Peyer's patch (tissue), 4 donors: ENCODE measurements at regions not wholly inside any gene's neighbourhood (a gene's known extent, or its start where the extent isn't known, plus 50 kb on each side); places are given as distances from the start of the nearest gene placed in this dataset.
"Not testable (repeated sequence)": the region's sequence is repeated elsewhere in the genome, so short reads cannot be mapped to it uniquely, and the experiment has no call there.

Experiments used
- POLR2A ChIP-seq, 2 donors: fragments of 450-650 bp; IDR thresholded peaks; one replicate each; pipeline ENCODE4 v1.5.1; 2017; ENCODE audit warnings: antibody characterized with exemption in 2 of 2, mild to moderate bottlenecking in 2 of 2, moderate library complexity in 2 of 2
- TF ChIP-seq, protein P1 (sequence below), 6 experiments: fragments of 450-650 bp in 4 of 6; fragments of 200-600 bp in 2 of 6; sonication (generic) in 1 of 6; IDR thresholded peaks; one replicate each; pipeline ENCODE4 v1.5.1; 2017 to 2019; ENCODE audit warnings: antibody characterized with exemption in 6 of 6, mild to moderate bottlenecking in 3 of 6, moderate library complexity in 1 of 6

DNA sequence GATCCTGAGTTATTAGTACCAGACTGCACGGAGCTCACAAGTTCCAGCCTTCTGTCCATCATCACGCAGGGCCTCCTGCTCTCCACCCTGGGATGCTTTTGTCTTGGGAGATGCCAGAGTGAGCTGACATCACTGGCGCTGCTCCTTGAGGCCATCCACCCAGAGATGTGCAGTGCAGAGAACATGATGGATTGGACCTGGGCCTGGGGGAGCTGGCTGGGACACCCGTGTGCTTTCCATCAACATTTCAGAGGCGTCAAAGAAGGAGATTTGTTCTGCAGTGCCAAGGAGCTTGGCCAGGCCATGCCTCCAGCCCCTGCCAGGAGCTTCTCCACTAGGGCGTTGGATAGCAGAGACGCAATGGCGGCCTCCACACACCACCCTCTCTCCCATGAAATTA, 206.6 kb upstream of the ZNF469 start:
- TF ChIP-seq, protein P1, sequence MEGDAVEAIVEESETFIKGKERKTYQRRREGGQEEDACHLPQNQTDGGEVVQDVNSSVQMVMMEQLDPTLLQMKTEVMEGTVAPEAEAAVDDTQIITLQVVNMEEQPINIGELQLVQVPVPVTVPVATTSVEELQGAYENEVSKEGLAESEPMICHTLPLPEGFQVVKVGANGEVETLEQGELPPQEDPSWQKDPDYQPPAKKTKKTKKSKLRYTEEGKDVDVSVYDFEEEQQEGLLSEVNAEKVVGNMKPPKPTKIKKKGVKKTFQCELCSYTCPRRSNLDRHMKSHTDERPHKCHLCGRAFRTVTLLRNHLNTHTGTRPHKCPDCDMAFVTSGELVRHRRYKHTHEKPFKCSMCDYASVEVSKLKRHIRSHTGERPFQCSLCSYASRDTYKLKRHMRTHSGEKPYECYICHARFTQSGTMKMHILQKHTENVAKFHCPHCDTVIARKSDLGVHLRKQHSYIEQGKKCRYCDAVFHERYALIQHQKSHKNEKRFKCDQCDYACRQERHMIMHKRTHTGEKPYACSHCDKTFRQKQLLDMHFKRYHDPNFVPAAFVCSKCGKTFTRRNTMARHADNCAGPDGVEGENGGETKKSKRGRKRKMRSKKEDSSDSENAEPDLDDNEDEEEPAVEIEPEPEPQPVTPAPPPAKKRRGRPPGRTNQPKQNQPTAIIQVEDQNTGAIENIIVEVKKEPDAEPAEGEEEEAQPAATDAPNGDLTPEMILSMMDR (IDR thresholded peaks at IDR 0.05): not testable (repeated sequence)
- TF ChIP-seq POLR2A (IDR thresholded peaks at IDR 0.05): not testable (repeated sequence)
